Thoracic aorta (tissue), 2 donors: ENCODE measurements at regions not wholly inside any gene's neighbourhood (a gene's known extent, or its start where the extent isn't known, plus 50 kb on each side); places are given as distances from the start of the nearest gene placed in this dataset.

Experiments used
- ATAC-seq: fragments of 150-250 bp; one replicate; pipeline ENCODE4 v1.8.0; 2017; ENCODE audit warnings: low read depth; ENCODE audit not compliant: insufficient number of reproducible peaks, low FRiP score
- DNase-seq: peaks from one replicate; pipeline ENCODE4 v3.0.0-alpha.2; 2020; ENCODE audit warnings: low spot score
- H3K27ac ChIP-seq, 2 donors: fragments of 200-600 bp; sonication (generic); 1 replicate in 1 of 2; 2 replicates in 1 of 2; pipeline ENCODE4 v1.5.1; 2016; ENCODE audit warnings: mild to moderate bottlenecking in 2 of 2, moderate library complexity in 2 of 2
- H3K27me3 ChIP-seq: fragments of 200-600 bp; sonication (generic); replicated peaks from 2 replicates; pipeline ENCODE4 v1.6.0; 2016; ENCODE audit warnings: mild to moderate bottlenecking; ENCODE audit not compliant: insufficient read depth
- H3K36me3 ChIP-seq: fragments of 200-600 bp; sonication (generic); one replicate; pipeline ENCODE4 v1.5.1; 2016
- H3K4me1 ChIP-seq, 2 donors: fragments of 200-600 bp; sonication (generic); 1 replicate in 1 of 2; 2 replicates in 1 of 2; pipeline versions ENCODE4 v1.5.1 to v1.6.0; 2016; ENCODE audit warnings: low read depth in 2 of 2, mild to moderate bottlenecking in 1 of 2; ENCODE audit not compliant: control insufficient read depth in 1 of 2
- H3K4me3 ChIP-seq: fragments of 200-600 bp; sonication (generic); 2 replicates; pipeline ENCODE4 v1.5.1; 2016; ENCODE audit warnings: mild to moderate bottlenecking
- H3K9me3 ChIP-seq: fragments of 200-600 bp; sonication (generic); 2 replicates; pipeline ENCODE4 v1.5.1; 2016
- TF ChIP-seq, protein P1 (sequence below): fragments of 200-600 bp; sonication (generic); IDR thresholded peaks from one replicate; pipeline ENCODE4 v1.5.1; 2019; ENCODE audit warnings: antibody characterized with exemption

DNA sequence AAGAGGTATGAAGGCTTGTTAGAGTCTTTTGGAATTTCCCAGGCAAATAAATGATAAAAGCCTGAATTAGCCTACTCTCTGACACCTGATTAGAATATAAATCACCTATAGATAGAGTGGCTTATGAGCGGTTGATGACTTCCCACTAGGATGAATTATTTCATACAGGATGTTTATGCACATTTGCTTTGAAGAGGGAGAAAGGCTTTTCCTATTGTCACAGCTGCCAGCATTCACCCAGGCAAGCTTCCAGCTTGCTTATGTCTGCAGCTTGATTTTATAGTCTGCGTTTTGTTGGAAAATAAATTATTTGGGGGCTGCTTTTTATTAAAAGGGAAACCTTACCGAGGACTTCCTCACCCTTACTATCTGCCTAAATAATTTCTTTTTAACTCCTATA, 51.3 kb upstream of the EIF2S2 start:
- H3K9me3 ChIP-seq = no peaks in the 10 kb centered on the region
- DNase-seq (no peak), ATAC-seq (no peak)
- TF ChIP-seq, protein P1, sequence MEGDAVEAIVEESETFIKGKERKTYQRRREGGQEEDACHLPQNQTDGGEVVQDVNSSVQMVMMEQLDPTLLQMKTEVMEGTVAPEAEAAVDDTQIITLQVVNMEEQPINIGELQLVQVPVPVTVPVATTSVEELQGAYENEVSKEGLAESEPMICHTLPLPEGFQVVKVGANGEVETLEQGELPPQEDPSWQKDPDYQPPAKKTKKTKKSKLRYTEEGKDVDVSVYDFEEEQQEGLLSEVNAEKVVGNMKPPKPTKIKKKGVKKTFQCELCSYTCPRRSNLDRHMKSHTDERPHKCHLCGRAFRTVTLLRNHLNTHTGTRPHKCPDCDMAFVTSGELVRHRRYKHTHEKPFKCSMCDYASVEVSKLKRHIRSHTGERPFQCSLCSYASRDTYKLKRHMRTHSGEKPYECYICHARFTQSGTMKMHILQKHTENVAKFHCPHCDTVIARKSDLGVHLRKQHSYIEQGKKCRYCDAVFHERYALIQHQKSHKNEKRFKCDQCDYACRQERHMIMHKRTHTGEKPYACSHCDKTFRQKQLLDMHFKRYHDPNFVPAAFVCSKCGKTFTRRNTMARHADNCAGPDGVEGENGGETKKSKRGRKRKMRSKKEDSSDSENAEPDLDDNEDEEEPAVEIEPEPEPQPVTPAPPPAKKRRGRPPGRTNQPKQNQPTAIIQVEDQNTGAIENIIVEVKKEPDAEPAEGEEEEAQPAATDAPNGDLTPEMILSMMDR = no peak
- H3K4me1 ChIP-seq = no peaks in the 10 kb centered on the region
- no peaks in the 10 kb centered on the region for H3K36me3 ChIP-seq
- no peak overlapping the region for H3K27ac ChIP-seq
- H3K27me3 ChIP-seq = no peaks in the 10 kb centered on the region
- H3K4me3 ChIP-seq = no peak overlapping the region

DNA sequence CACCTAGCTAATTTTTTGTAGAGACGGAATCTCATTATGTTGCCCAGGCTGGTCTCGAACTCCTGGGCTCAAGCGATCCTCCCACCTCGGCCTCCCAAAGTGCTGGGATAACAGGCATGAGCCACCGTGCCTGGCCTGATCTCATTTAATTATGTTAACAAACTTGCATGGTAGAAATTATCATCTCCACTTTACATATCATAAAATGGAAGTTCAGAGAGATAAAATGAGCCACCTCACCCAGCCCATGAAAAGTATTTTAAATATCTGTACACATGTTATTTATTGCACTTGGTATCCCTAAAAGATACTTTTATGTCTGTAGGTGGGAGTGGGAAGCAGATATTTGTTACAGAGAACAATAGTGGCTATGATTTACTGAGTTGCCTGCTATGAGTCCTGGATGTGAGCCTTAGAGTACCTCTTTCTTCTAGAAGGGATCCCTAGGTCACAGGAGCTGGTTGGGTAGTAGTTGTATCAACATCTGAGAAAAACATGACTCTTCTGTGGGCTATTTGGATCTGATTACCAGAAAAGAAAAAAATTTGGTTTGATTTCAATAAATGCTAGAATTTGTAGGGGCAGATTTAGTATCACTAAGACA, 52.4 kb upstream of the EIF2S2 start:
- no peaks in the 10 kb centered on the region for H3K4me1 ChIP-seq
- ATAC-seq (no peak), DNase-seq (no peak)
- H3K9me3 ChIP-seq = no peaks in the 10 kb centered on the region
- no peak overlapping the region for H3K27ac ChIP-seq
- H3K27me3 ChIP-seq = no peaks in the 10 kb centered on the region
- H3K36me3 ChIP-seq = no peaks in the 10 kb centered on the region
- TF ChIP-seq, protein P1 = no peak
- no peak overlapping the region for H3K4me3 ChIP-seq

GRCh38 chr20:34165018-34165619, 53.1 kb upstream of the EIF2S2 start:
- no peak for ATAC-seq
- DNase-seq = no peak

DNA sequence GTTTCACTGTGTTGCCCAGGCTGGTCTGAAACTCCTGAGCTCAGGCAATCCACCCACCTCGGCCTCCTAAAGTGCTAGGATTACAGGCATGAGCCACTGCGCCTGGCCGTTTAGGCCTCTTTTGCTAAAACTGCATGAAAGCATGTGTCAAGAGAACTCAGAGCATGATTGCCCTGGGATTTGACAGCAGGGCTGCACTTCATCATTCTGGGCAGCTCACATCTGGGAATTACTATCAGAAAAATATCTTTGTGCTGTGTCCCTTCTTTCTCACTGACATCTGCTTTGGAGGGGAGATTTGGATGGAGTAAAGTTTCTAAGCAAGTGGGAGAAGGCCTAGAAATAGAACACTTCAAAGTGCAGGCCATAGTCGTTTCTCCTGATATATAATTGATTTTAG, 59.6 kb upstream of the EIF2S2 start:
- no peaks in the 10 kb centered on the region for H3K27me3 ChIP-seq
- TF ChIP-seq, protein P1 = no peak
- H3K36me3 ChIP-seq = no peaks in the 10 kb centered on the region
- no peak for DNase-seq
- H3K4me3 ChIP-seq = no peak overlapping the region
- ATAC-seq = no peak
- H3K27ac ChIP-seq = no peak overlapping the region
- H3K9me3 ChIP-seq = no peaks in the 10 kb centered on the region
- H3K4me1 ChIP-seq = no peaks in the 10 kb centered on the region

More at GRCh38 chr20:34165018-34165619, 53.1 kb upstream of the EIF2S2 start:
- no peaks in the 10 kb centered on the region for H3K27me3 ChIP-seq
- no peaks in the 10 kb centered on the region for H3K9me3 ChIP-seq
- no peak overlapping the region for H3K27ac ChIP-seq
- TF ChIP-seq, protein P1 = no peak
- H3K4me1 ChIP-seq = no peaks in the 10 kb centered on the region
- no peaks in the 10 kb centered on the region for H3K36me3 ChIP-seq
- H3K4me3 ChIP-seq = no peak overlapping the region

DNA sequence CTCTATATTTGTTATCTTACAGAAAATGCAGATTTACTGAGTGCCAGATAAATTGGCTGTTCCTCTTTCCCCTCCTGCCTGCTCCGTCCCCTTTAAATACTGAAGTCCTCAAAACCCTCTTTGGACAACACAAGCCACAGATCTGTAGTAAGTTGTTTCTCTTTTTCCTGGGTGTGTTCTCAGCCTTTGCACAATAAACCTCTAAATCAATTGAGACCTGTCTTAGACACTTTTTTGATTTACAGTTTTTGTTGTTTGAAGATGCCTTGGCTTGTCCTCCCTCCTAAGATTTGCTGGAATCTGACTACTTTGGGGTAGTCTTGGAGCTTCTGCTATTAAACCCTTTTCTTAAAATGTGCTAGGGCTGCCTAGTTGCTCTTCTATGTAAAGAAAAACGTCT, 60.9 kb upstream of the EIF2S2 start:
- ATAC-seq (no peak), DNase-seq (no peak)
- Histone ChIP-seq H3K9me3 (no peaks in the 10 kb centered on the region), H3K27me3 (no peaks in the 10 kb centered on the region), H3K36me3 (no peaks in the 10 kb centered on the region), H3K27ac (no peak overlapping the region), H3K4me3 (no peak overlapping the region), H3K4me1 (no peaks in the 10 kb centered on the region)
- TF ChIP-seq, protein P1 = no peak
